ENCODE measurements at regions not wholly inside any gene's neighbourhood (a gene's known extent, or its start where the extent isn't known, plus 50 kb on each side); places are given as distances from the start of the nearest gene placed in this dataset.

- Histone ChIP-seq H3K4me1 (no peaks in the 10 kb centered on the region), H3K4me3 (no peak overlapping the region), H3K27ac (no peak overlapping the region), H3K27me3 (peaks cover 0 to 3% (median 0%) of the 10 kb centered on the region in 3 donors), H3K36me3 (no peaks in the 10 kb centered on the region), H3K9me3 (peaks cover 0 to 11% (median 4%) of the 10 kb centered on the region in 4 donors)
- no peak for DNase-seq
- 65 to 84% (median 75%) methylated on average over 4 of the region's 4 CpGs for WGBS, 5 donors
- TF ChIP-seq POLR2A (IDR thresholded peaks at IDR 0.05) (no peak), POLR2AphosphoS5 (IDR thresholded peaks at IDR 0.05) (no peak), EP300 (IDR thresholded peaks at IDR 0.05) (no peak)
- intact Hi-C loops (cut with DNase I; ENCODE audit: low total_unique reads), result no loop called here
Measured at GRCh38 chr19:13670846-13671245, 93.5 kb upstream of the MRI1 start.

DNA sequence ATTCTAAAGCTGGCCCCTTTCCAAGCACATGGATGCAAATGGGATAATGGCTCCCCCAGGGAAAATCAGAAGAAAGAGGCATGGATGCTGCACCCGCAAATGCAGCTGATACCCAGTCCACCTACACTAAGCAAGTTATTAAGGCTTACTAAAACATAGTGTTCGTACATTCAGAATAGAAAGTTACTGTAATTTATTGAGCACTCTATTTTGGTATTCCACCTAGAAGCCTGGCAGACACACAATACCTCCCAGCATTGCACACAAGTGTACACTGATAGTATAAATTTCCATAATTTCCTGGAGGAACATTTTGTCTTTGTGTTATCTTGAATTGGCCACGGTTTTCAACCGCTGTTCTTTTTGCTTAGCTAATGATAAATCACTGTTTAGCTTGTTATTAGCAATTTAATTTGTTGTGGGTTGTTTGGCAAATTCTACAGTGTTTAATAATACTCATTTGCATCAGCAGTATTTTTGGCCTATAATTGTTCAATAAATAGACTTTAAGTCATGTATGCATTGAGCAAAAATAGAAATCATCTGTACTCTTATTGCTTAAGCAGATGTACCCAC is 94.5 kb upstream of the MRI1 start:
- H3K9me3 ChIP-seq, result peaks cover 0 to 11% (median 4%) of the 10 kb centered on the region in 4 donors
- no peak for TF ChIP-seq CTCF (IDR thresholded peaks at IDR 0.05)
- no peak for TF ChIP-seq EP300 (IDR thresholded peaks at IDR 0.05)
- TF ChIP-seq POLR2AphosphoS5 (IDR thresholded peaks at IDR 0.05), result no peak
- no peak for TF ChIP-seq POLR2A (IDR thresholded peaks at IDR 0.05)
- H3K4me1 ChIP-seq, result no peaks in the 10 kb centered on the region
- no peak overlapping the region for H3K27ac ChIP-seq
- H3K36me3 ChIP-seq, result no peaks in the 10 kb centered on the region
- intact Hi-C loops (cut with DNase I; ENCODE audit: low total_unique reads), result no loop called here
- WGBS, 5 donors, result 66 to 75% (median 70%) methylated on average over 4 of the region's 4 CpGs
- H3K27me3 ChIP-seq, result peaks cover 0 to 3% (median 0%) of the 10 kb centered on the region in 3 donors
- H3K4me3 ChIP-seq, result no peak overlapping the region
- no peak for DNase-seq

DNA sequence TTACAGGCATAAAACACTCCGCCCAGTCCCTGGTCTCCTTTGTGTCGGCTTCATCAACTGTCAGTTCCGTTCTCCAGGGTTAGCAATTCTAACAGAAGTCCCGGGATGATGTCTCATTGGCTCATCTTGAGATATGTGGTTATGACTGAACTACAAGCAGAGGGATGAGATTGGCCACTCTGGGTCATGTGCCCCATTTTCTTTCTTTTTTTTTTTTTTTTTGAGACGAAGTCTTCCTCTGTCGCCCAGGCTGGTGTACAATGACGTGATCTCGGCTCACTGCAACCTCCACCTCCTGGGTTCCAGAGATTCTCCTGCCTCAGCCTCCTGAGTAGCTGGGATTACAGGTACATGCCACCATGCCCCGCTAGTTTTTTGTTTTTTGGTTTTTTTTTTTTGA is 95.4 kb upstream of the MRI1 start:
- no peaks in the 10 kb centered on the region for H3K36me3 ChIP-seq
- intact Hi-C loops (cut with DNase I; ENCODE audit: low total_unique reads), result no loop called here
- no peak for TF ChIP-seq CTCF (IDR thresholded peaks at IDR 0.05)
- TF ChIP-seq POLR2AphosphoS5 (IDR thresholded peaks at IDR 0.05), result no peak
- TF ChIP-seq EP300 (IDR thresholded peaks at IDR 0.05), result no peak
- no peak for TF ChIP-seq POLR2A (IDR thresholded peaks at IDR 0.05)
- H3K27me3 ChIP-seq, result peaks cover 0 to 2% (median 0%) of the 10 kb centered on the region in 3 donors
- DNase-seq, result no peak
- 78 to 93% (median 87%) methylated on average over 8 to 9 of the region's 9 CpGs for whole genome bisulfite sequencing, 5 donors
- H3K9me3 ChIP-seq, result peaks cover 0 to 11% (median 4%) of the 10 kb centered on the region in 4 donors
- H3K4me1 ChIP-seq, result no peaks in the 10 kb centered on the region
- H3K4me3 ChIP-seq, result no peak overlapping the region
- no peak overlapping the region for H3K27ac ChIP-seq

GRCh38 chr19:13666165-13666564 is 98.2 kb upstream of the MRI1 start:
- WGBS, 5 donors, result 67 to 76% (median 71%) methylated on average over 15 of the region's 15 CpGs
- DNase-seq, result no peak
- Histone ChIP-seq H3K9me3 (no peaks in the 10 kb centered on the region), H3K4me3 (no peak overlapping the region), H3K27ac (no peak overlapping the region), H3K27me3 (no peaks in the 10 kb centered on the region), H3K36me3 (no peaks in the 10 kb centered on the region), H3K4me1 (no peaks in the 10 kb centered on the region)
- intact Hi-C loops (cut with DNase I; ENCODE audit: low total_unique reads), result no loop called here
- TF ChIP-seq CTCF (IDR thresholded peaks at IDR 0.05) (no peak), POLR2A (IDR thresholded peaks at IDR 0.05) (no peak), POLR2AphosphoS5 (IDR thresholded peaks at IDR 0.05) (no peak), EP300 (IDR thresholded peaks at IDR 0.05) (no peak)
